ENCODE measurements at regions not wholly inside any gene's neighbourhood (a gene's known extent, or its start where the extent isn't known, plus 50 kb on each side); places are given as distances from the start of the nearest gene placed in this dataset.

- TF ChIP-seq EZH2phosphoT487 (IDR thresholded peaks at IDR 0.05; ENCODE audit: low read depth, severe bottlenecking, unreplicated experiment) (no peak), EZH2 (IDR thresholded peaks at IDR 0.05; ENCODE audit: borderline replicate concordance) (no peak), CTCF (IDR thresholded peaks at IDR 0.05; ENCODE audit: poor library complexity) (no peak)
Measured at GRCh38 chr4:154958121-154958520, 177.0 kb downstream of the RBM46 start.

All from hepatocyte (in vitro differentiated cells).